ENCODE measurements at regions not wholly inside any gene's neighbourhood (a gene's known extent, or its start where the extent isn't known, plus 50 kb on each side); places are given as distances from the start of the nearest gene placed in this dataset.

DNA sequence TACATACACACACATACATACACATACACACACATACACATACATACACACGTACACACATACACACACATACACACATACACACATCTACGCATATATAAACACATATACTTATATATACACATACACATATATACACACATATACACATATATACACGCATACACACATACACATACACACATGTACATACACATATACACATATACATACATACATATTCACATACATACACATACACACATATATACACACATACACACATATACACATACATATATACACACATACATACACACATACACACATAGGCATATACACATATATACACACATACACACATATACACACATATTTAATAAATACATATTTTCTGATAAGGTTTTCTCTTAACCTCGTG, 324.0 kb downstream of the RPS6KC1 start:
- no peak for TF ChIP-seq POLR2A (IDR thresholded peaks at IDR 0.05)
- TF ChIP-seq, protein P1, sequence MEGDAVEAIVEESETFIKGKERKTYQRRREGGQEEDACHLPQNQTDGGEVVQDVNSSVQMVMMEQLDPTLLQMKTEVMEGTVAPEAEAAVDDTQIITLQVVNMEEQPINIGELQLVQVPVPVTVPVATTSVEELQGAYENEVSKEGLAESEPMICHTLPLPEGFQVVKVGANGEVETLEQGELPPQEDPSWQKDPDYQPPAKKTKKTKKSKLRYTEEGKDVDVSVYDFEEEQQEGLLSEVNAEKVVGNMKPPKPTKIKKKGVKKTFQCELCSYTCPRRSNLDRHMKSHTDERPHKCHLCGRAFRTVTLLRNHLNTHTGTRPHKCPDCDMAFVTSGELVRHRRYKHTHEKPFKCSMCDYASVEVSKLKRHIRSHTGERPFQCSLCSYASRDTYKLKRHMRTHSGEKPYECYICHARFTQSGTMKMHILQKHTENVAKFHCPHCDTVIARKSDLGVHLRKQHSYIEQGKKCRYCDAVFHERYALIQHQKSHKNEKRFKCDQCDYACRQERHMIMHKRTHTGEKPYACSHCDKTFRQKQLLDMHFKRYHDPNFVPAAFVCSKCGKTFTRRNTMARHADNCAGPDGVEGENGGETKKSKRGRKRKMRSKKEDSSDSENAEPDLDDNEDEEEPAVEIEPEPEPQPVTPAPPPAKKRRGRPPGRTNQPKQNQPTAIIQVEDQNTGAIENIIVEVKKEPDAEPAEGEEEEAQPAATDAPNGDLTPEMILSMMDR (IDR thresholded peaks at IDR 0.05), result no peak
